ENCODE measurements at regions not wholly inside any gene's neighbourhood (a gene's known extent, or its start where the extent isn't known, plus 50 kb on each side); places are given as distances from the start of the nearest gene placed in this dataset.

DNA sequence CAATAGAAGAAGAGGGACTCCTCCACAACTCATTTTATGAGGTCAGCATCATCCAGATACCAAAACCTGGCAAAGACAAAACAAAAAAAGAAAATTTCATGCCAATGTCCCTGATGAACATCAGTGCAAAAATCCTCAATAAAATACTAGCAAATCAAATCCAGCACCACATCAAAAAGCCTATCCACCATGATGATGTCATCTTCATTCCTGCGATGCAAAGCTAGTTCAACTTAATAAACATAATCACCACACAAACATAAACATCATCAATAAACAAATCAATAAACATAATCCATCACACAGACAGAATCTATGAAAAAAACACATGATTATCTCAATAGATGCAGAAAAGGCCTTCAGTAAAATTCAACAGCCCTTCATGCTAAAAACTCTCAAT lies 342.1 kb downstream of the RSL24D1 start:
- no peak for DNase-seq (ENCODE audit: extremely low read depth, low read depth)
- TF ChIP-seq, protein P1, sequence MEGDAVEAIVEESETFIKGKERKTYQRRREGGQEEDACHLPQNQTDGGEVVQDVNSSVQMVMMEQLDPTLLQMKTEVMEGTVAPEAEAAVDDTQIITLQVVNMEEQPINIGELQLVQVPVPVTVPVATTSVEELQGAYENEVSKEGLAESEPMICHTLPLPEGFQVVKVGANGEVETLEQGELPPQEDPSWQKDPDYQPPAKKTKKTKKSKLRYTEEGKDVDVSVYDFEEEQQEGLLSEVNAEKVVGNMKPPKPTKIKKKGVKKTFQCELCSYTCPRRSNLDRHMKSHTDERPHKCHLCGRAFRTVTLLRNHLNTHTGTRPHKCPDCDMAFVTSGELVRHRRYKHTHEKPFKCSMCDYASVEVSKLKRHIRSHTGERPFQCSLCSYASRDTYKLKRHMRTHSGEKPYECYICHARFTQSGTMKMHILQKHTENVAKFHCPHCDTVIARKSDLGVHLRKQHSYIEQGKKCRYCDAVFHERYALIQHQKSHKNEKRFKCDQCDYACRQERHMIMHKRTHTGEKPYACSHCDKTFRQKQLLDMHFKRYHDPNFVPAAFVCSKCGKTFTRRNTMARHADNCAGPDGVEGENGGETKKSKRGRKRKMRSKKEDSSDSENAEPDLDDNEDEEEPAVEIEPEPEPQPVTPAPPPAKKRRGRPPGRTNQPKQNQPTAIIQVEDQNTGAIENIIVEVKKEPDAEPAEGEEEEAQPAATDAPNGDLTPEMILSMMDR (IDR thresholded peaks at IDR 0.05; ENCODE audit: low read depth, low read length) = no peak

DNA sequence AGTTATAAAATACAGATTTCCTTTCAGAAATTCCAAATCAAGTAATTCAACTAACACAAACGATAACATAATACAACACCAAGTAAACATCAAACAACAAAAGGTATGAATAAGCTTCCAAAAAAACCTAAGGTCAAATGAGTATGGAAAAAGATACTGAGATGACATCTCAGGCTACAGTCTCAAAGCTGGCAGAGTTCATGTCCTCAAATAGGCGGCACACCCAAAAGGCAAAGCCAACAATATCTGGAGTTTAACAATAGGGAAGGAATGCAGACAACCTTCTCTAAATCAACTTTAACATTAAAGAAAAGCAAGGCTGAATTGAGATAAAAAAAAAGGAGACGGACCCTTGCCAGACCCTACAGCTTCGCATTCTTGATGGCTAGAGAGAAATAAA lies 346.6 kb downstream of the RSL24D1 start:
- TF ChIP-seq, protein P1 (IDR thresholded peaks at IDR 0.05; ENCODE audit: low read depth, low read length) = no peak
- no peak for DNase-seq (ENCODE audit: extremely low read depth, low read depth)

DNA sequence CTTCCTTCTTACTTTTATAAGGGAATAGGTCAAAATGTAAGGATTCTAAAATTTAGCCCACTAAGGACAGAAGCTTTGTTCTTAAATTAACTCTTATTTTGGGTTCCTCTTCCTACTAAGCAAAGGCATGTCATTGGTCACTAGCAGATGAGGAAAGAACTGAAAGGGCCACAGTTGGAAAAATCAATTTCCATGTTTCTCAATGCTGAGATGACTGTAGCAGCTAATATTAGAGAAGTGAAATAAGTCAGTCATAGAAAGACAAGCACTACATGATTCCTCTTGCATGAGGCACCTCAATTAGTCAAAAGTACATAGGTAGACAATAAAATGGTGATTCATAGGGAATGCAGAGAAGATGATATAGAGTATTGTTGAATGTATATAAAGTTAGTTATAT lies 353.7 kb downstream of the RSL24D1 start:
- TF ChIP-seq, protein P1 (IDR thresholded peaks at IDR 0.05; ENCODE audit: low read depth, low read length) = no peak
- DNase-seq (ENCODE audit: extremely low read depth, low read depth) = no peak

DNA sequence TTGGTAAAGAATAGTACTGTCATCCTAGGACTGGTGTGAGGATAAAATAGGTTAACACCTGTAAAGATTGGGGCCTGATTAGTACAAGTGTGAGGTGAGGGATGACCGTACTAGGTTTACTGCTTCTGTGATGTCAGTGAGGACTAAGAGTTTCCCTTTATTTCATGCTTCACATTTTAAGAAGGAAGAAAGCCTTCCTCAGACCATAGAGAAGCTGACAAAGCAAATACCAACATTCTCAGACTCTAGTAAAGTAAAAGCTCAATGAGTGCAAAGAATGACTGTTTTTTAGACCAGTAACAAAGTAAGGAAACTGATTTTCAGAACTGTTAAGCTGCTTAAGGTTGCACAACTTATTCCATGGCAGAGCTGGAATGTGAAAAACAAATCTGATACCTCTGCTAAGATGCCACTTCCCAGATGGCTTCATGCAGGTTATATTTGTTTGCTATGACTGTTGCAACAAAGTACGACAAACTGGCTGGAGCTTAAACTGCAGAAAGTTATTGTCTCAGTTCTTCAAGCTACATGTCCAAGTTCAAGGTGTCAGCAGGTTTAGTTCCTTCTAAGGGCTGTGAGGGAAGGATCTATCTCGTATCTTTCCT lies 354.9 kb downstream of the RSL24D1 start:
- DNase-seq (ENCODE audit: extremely low read depth, low read depth) = no peak
- TF ChIP-seq, protein P1 (IDR thresholded peaks at IDR 0.05; ENCODE audit: low read depth, low read length) = no peak

DNA sequence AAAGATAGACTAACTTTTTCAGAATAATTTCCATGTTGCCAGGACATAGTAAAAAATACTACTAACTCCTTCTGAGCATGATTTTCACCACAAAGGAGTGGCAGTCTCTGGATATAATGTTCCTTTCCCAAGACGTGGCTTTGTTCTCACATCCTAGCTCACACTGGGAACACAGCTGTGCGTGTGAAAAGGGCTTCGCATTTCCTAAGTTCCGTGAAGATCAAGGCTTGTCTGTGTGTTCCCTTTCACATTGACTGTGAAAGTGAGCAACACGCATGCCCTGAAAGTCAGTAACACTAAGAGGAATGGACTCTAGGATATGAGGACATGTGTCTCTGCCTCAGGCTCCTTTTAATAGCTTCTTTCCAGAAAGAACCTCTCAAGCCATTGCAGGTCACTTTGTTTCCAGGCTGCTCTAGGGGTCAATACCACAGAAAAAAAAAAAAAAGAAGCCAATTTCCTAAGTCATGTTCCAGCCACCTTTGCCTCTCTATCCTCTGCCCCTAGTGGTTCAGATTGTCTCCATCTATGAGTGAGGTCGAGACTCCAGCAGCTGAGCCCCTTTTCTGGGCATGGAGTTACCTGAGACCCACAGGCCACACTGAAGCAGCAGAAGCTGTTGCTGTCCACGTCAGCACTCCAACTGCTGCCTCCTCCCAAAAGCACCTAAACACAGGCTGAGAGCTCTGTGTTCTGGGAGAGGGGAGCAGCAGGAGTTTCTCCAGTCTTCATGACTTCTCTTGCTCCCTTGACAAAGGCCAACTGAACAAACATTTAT lies 355.9 kb downstream of the RSL24D1 start:
- TF ChIP-seq, protein P1 (IDR thresholded peaks at IDR 0.05; ENCODE audit: low read depth, low read length) = no peak

DNA sequence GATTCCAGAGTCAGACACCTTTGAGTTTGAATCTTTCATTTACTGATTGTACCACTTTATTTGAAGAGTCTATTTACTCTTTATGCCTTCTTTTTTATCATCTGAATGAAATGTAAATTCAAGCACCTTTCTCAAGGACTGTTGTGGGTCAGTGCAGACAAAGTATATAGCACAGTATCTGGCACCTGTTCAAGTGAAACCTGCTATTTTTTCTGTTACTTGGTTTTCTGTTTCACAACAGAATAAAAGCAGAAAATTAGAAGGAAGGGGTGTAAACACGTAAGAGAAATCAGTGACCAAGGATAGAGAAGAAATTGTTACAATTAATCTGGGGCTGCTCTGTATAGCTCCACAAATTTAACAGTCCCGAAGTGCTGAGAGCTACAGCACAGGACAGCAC lies 357.4 kb downstream of the RSL24D1 start:
- no peak for DNase-seq (ENCODE audit: extremely low read depth, low read depth)
- TF ChIP-seq, protein P1 (IDR thresholded peaks at IDR 0.05; ENCODE audit: low read depth, low read length) = no peak

More for the DNA sequence above, 355.9 kb downstream of the RSL24D1 start:
- DNase-seq (ENCODE audit: extremely low read depth, low read depth) = no peak

DNA sequence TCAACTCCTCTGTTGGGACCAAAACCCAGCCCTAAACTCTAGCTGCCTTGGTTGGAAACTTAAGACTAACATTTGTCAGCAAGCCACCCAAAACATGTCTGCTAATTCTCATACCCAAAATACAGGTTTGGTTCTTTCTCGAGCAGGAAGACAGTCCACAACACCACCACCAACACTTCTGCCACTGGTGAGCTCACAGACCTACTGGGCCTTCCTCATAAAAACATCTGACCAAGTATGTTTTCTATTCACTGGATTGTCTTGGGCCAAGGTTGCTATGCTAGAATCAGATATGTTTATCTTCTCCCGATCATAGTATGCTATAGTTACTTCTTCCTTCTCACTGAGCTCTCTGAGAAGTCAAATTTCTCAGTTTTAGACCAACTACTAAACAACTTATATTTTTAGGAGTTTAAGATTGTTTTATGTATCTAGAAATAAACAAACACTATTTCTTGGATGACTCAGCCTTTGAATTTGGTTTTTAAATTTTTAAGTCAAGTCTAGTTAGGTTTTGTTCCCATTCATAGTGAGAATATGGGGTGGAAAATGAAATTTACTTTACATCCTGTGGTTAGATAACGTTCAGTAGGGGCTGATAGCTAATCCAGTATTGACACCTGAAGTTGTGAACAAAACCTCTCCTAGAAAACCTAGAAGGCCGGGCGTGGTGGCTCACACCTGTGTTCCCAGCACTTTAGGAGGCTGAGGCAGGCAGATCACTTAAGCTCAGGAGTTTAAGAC lies 360.5 kb downstream of the RSL24D1 start:
- DNase-seq (ENCODE audit: extremely low read depth, low read depth) = no peak
- TF ChIP-seq, protein P1 (IDR thresholded peaks at IDR 0.05; ENCODE audit: low read depth, low read length) = no peak
